GM12891 (cell line): ENCODE measurements at regions not wholly inside any gene's neighbourhood (a gene's known extent, or its start where the extent isn't known, plus 50 kb on each side); places are given as distances from the start of the nearest gene placed in this dataset.

Source experiments
- PAX5 ChIP-seq: IDR thresholded peaks from 2 replicates; pipeline ENCODE4 v1.6.1; 2011; ENCODE audit warnings: low read length, moderate library complexity, mild to moderate bottlenecking; ENCODE audit not compliant: insufficient read depth, severe bottlenecking
- POLR2A ChIP-seq: IDR thresholded peaks from 2 replicates; pipeline ENCODE4 v1.6.1; 2011; ENCODE audit warnings: low read depth, low read length, control low read depth
- TAF1 ChIP-seq: IDR thresholded peaks from 2 replicates; pipeline ENCODE4 v1.6.1; 2011; ENCODE audit warnings: low read depth, low read length, control low read depth

DNA sequence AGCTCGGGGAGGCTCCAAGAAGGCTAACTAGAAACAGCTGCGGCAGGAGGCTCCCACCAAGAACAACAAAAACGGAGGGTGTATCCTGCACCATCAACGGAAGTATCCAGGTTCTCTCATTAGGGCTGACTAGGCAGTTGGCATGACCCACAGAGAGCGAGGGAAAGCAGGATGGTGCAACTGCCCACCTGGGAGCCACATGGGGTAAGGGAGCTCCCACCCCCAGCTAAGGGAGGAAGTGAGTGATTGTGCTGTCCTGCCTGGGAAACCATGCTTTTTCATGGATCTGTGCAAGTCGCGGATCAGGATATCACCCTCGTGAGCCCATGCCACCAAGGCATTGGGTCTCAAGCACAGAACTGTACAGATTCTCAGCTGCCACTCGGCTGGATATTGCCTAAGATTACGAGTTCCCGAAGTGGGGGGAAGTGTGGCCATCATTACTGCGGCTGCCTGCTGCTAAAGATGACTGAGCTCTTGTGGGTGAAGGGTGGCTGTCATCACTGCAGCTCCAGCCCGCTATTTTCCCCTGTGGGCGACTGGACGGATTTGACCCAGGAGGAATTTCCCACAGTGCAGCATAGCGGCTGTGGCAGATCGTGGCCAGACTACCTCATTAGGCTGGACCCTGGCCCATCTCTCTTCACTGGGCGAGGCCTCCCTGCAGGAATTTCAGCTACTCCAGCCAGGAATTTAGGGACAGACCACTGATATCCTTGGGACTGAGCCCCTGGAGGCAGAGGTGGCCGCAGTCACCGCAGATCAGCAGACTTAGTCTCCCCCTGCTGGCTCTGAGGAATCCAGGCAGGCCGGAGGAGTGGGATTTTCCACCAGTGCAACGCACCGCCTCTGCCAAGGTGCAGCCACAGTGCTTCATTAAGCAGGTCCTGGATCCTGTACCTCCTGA is 515.7 kb downstream of the FRK start:
- TF ChIP-seq POLR2A (no peak), TAF1 (no peak), PAX5 (no peak)
